RPMI8226 (cell line): ENCODE measurements at regions not wholly inside any gene's neighbourhood (a gene's known extent, or its start where the extent isn't known, plus 50 kb on each side); places are given as distances from the start of the nearest gene placed in this dataset.

Experiments used
- DNase-seq: peaks from one replicate; pipeline ENCODE4 v3.0.0-alpha.2; 2015

- DNase-seq: no peak
These were observed 170.3 kb upstream of the ARGLU1 start for GRCh38 chr13:106738186-106738678.

- DNase-seq: no peak
These were observed 169.0 kb upstream of the ARGLU1 start for GRCh38 chr13:106736941-106737340.

- DNase-seq: no peak
These were observed 166.3 kb upstream of the ARGLU1 start for GRCh38 chr13:106734198-106734597.

- DNase-seq: no peak
These were observed 155.1 kb upstream of the ARGLU1 start for GRCh38 chr13:106723036-106723435.

GRCh38 chr13:106722620-106723019, 154.7 kb upstream of the ARGLU1 start:
- DNase-seq: no peak

GRCh38 chr13:106721599-106721998, 153.7 kb upstream of the ARGLU1 start:
- DNase-seq: no peak

- DNase-seq: no peak
These were observed 146.5 kb upstream of the ARGLU1 start for GRCh38 chr13:106714271-106714982.

- no peak for DNase-seq
These were observed 144.4 kb upstream of the ARGLU1 start for GRCh38 chr13:106712381-106712780.

GRCh38 chr13:106710266-106710665, 142.3 kb upstream of the ARGLU1 start:
- no peak for DNase-seq

GRCh38 chr13:106709522-106709921, 141.6 kb upstream of the ARGLU1 start:
- no peak for DNase-seq

GRCh38 chr13:106702505-106702904, 134.6 kb upstream of the ARGLU1 start:
- DNase-seq: no peak

- DNase-seq: no peak
These were observed 133.9 kb upstream of the ARGLU1 start for GRCh38 chr13:106701771-106702341.

- no peak for DNase-seq
These were observed 132.5 kb upstream of the ARGLU1 start for GRCh38 chr13:106700439-106700838.

GRCh38 chr13:106700007-106700406, 132.1 kb upstream of the ARGLU1 start:
- DNase-seq: no peak

- DNase-seq: no peak
These were observed 131.4 kb upstream of the ARGLU1 start for GRCh38 chr13:106699311-106699710.

- DNase-seq: no peak
These were observed 128.8 kb upstream of the ARGLU1 start for GRCh38 chr13:106696719-106697118.

- DNase-seq: no peak
These were observed 128.2 kb upstream of the ARGLU1 start for GRCh38 chr13:106696140-106696539.

GRCh38 chr13:106695139-106695538, 127.2 kb upstream of the ARGLU1 start:
- no peak for DNase-seq

GRCh38 chr13:106691861-106692260, 123.9 kb upstream of the ARGLU1 start:
- DNase-seq: no peak

- DNase-seq: no peak
These were observed 123.4 kb upstream of the ARGLU1 start for GRCh38 chr13:106691341-106691740.

GRCh38 chr13:106690779-106691178, 122.8 kb upstream of the ARGLU1 start:
- no peak for DNase-seq

- DNase-seq: no peak
These were observed 122.0 kb upstream of the ARGLU1 start for GRCh38 chr13:106689906-106690305.

GRCh38 chr13:106688940-106689339, 121.0 kb upstream of the ARGLU1 start:
- DNase-seq: no peak

GRCh38 chr13:106686163-106686562, 118.2 kb upstream of the ARGLU1 start:
- DNase-seq: no peak

- DNase-seq: no peak
These were observed 117.2 kb upstream of the ARGLU1 start for GRCh38 chr13:106685143-106685542.
